Heart left ventricle (tissue), 13 donors: ENCODE measurements at regions not wholly inside any gene's neighbourhood (a gene's known extent, or its start where the extent isn't known, plus 50 kb on each side); places are given as distances from the start of the nearest gene placed in this dataset.

Source experiments
- POLR2A ChIP-seq, 2 donors: fragments of 450-650 bp; IDR thresholded peaks; one replicate each; pipeline ENCODE4 v1.6.1; 2017; ENCODE audit warnings: antibody characterized with exemption in 2 of 2, mild to moderate bottlenecking in 2 of 2, moderate library complexity in 2 of 2
- TF ChIP-seq, protein P1 (sequence below), 12 donors: fragments of 200-600 bp; sonication (generic) in 4 of 12; IDR thresholded peaks; one replicate each; pipeline versions ENCODE4 v1.5.0 to v1.8.0; 2018 to 2022; ENCODE audit warnings: antibody characterized with exemption in 12 of 12, mild to moderate bottlenecking in 5 of 12
- donor health status: ischemic (EF 13 %, LVEDD 7.1; RV severe dilation, severe dysfunction).
- donor health status: DM: no; HTN: yes; CAD: no.
- donor health status: DM: no; HTN: no; CAD: no.
- donor health status: ischemic (EF 25% LVEDD 6.9; RV normal size, moderate dysfunction).
- donor health status: ischemic (EF 25% LVEDD 5.7; RV mildly dilated, moderate dysfunction).
- donor health status: ischemic (EF 35%, LVEDD 5.7; RV mildly dilated, moderate dysfunction).
- donor health status: nonischemic (EF 11% LVEDD 7.7; RV severe dilation, severe dysfunction).
- donor health status: DM: yes; HTN: yes; CAD: no.
- donor health status: PGD.
- donor health status: ischemic (EF 29% LVEDD 5.4; RV normal size, mild dysfunction).
- donor health status: nonischemic (EF 23%, LVEDD 6.1; RV moderate dilation, normal function).

- TF ChIP-seq, protein P1, sequence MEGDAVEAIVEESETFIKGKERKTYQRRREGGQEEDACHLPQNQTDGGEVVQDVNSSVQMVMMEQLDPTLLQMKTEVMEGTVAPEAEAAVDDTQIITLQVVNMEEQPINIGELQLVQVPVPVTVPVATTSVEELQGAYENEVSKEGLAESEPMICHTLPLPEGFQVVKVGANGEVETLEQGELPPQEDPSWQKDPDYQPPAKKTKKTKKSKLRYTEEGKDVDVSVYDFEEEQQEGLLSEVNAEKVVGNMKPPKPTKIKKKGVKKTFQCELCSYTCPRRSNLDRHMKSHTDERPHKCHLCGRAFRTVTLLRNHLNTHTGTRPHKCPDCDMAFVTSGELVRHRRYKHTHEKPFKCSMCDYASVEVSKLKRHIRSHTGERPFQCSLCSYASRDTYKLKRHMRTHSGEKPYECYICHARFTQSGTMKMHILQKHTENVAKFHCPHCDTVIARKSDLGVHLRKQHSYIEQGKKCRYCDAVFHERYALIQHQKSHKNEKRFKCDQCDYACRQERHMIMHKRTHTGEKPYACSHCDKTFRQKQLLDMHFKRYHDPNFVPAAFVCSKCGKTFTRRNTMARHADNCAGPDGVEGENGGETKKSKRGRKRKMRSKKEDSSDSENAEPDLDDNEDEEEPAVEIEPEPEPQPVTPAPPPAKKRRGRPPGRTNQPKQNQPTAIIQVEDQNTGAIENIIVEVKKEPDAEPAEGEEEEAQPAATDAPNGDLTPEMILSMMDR (IDR thresholded peaks at IDR 0.05) = no peak
- TF ChIP-seq POLR2A (IDR thresholded peaks at IDR 0.05) = no peak
Measured at GRCh38 chr5:67289763-67290521, 93.3 kb upstream of the CD180 start.
